H9 (cell line): ENCODE measurements at regions not wholly inside any gene's neighbourhood (a gene's known extent, or its start where the extent isn't known, plus 50 kb on each side); places are given as distances from the start of the nearest gene placed in this dataset.

Source experiments
- DNase-seq: peaks from one replicate; pipeline ENCODE4 v3.0.0-alpha.2; 2017
- H2AFZ ChIP-seq: one replicate; pipeline ENCODE4 v1.6.1; 2013; ENCODE audit warnings: mild to moderate bottlenecking, low read length, control low read depth, moderate library complexity
- H2AK5ac ChIP-seq: 2 replicates; pipeline ENCODE4 v1.6.1; 2013; ENCODE audit warnings: low read length, control low read depth, mixed read lengths; ENCODE audit not compliant: insufficient read length
- H2BK120ac ChIP-seq: one replicate; pipeline ENCODE4 v1.6.1; 2013; ENCODE audit warnings: low read depth, mild to moderate bottlenecking, low read length, control low read depth, inconsistent platforms; ENCODE audit not compliant: poor library complexity, severe bottlenecking
- H2BK12ac ChIP-seq: 2 replicates; pipeline ENCODE4 v1.6.1; 2013; ENCODE audit warnings: low read length, control low read depth, mixed read lengths, low read depth; ENCODE audit not compliant: insufficient read length
- H2BK15ac ChIP-seq: 2 replicates; pipeline ENCODE4 v1.6.1; 2013; ENCODE audit warnings: low read depth, low read length, control low read depth
- H2BK20ac ChIP-seq: one replicate; pipeline ENCODE4 v1.6.1; 2013; ENCODE audit warnings: low read depth, mild to moderate bottlenecking, low read length, control low read depth, inconsistent platforms; ENCODE audit not compliant: poor library complexity, severe bottlenecking
- H2BK5ac ChIP-seq: 2 replicates; pipeline ENCODE4 v1.6.1; 2013; ENCODE audit warnings: low read length, control low read depth, mixed read lengths; ENCODE audit not compliant: insufficient read length
- H3K14ac ChIP-seq: 2 replicates; pipeline ENCODE4 v1.6.1; 2013; ENCODE audit warnings: low read length, control low read depth; ENCODE audit not compliant: insufficient read depth
- H3K18ac ChIP-seq: 2 replicates; pipeline ENCODE4 v1.6.1; 2013; ENCODE audit warnings: low read depth, mild to moderate bottlenecking, mixed read lengths, low read length, control low read depth; ENCODE audit not compliant: insufficient read length
- H3K23ac ChIP-seq: 2 replicates; pipeline ENCODE4 v1.6.1; 2013; ENCODE audit warnings: low read length, control low read depth, mixed read lengths, low read depth; ENCODE audit not compliant: insufficient read length
- H3K23me2 ChIP-seq: 2 replicates; pipeline ENCODE4 v1.6.1; 2013; ENCODE audit warnings: low read depth, mild to moderate bottlenecking, mixed read lengths, low read length, control low read depth; ENCODE audit not compliant: insufficient read length, poor library complexity, severe bottlenecking
- H3K27ac ChIP-seq: 2 replicates; pipeline ENCODE4 v1.5.1; 2013; ENCODE audit warnings: low read length, control low read depth, mixed read lengths, low read depth; ENCODE audit not compliant: insufficient read length
- H3K27me3 ChIP-seq: 2 replicates; pipeline ENCODE4 v1.6.1; 2013; ENCODE audit warnings: low read length, control low read depth, inconsistent platforms; ENCODE audit not compliant: insufficient read depth
- H3K4ac ChIP-seq: 2 replicates; pipeline ENCODE4 v1.6.1; 2013; ENCODE audit warnings: low read depth, mild to moderate bottlenecking, control low read depth, inconsistent platforms, low read length, moderate library complexity
- H3K4me1 ChIP-seq: 2 replicates; pipeline ENCODE4 v1.6.1; 2013; ENCODE audit warnings: low read length, control low read depth, inconsistent platforms; ENCODE audit not compliant: insufficient read depth
- H3K4me2 ChIP-seq: 2 replicates; pipeline ENCODE4 v1.6.1; 2013; ENCODE audit warnings: low read length, control low read depth, mixed read lengths; ENCODE audit not compliant: insufficient read length, insufficient read depth
- H3K56ac ChIP-seq: 2 replicates; pipeline ENCODE4 v1.6.1; 2013; ENCODE audit warnings: low read depth, mild to moderate bottlenecking, mixed read lengths, low read length, control low read depth; ENCODE audit not compliant: insufficient read length
- H3K79me1 ChIP-seq: 2 replicates; pipeline ENCODE4 v1.6.1; 2013; ENCODE audit warnings: low read depth, mild to moderate bottlenecking, moderate library complexity, low read length, control low read depth, inconsistent platforms; ENCODE audit not compliant: insufficient read depth, poor library complexity, severe bottlenecking
- H3K79me2 ChIP-seq: 2 replicates; pipeline ENCODE4 v1.6.1; 2013; ENCODE audit warnings: low read length, control low read depth, inconsistent platforms; ENCODE audit not compliant: insufficient read depth
- H3K9ac ChIP-seq: 2 replicates; pipeline ENCODE4 v1.6.1; 2013; ENCODE audit warnings: low read length, control low read depth, mixed read lengths; ENCODE audit not compliant: insufficient read length; ENCODE audit errors: extremely low read depth
- H3K9me3 ChIP-seq: one replicate; pipeline ENCODE4 v1.6.1; 2013; ENCODE audit warnings: low read depth, low read length, inconsistent platforms; ENCODE audit not compliant: control insufficient read depth
- H3T11ph ChIP-seq: one replicate; pipeline ENCODE4 v1.6.1; 2013; ENCODE audit warnings: mild to moderate bottlenecking, low read length, control low read depth, inconsistent platforms
- H4K20me1 ChIP-seq: one replicate; pipeline ENCODE4 v1.6.1; 2013; ENCODE audit not compliant: control insufficient read depth, insufficient read length, insufficient read depth
- H4K5ac ChIP-seq: 2 replicates; pipeline ENCODE4 v1.6.1; 2013; ENCODE audit warnings: low read depth, mild to moderate bottlenecking, mixed read lengths, low read length, control low read depth; ENCODE audit not compliant: insufficient read length
- H4K8ac ChIP-seq: replicated peaks from 2 replicates; pipeline ENCODE4 v1.6.1; 2013; ENCODE audit warnings: low read length, control low read depth, mixed read lengths, low read depth; ENCODE audit not compliant: insufficient read length
- H4K91ac ChIP-seq: 2 replicates; pipeline ENCODE4 v1.6.1; 2013; ENCODE audit warnings: low read depth, mild to moderate bottlenecking, moderate library complexity, mixed read lengths, low read length, control low read depth; ENCODE audit not compliant: insufficient read length
- H3K27ac Mint-ChIP-seq, 3 experiments: 2 replicates in 2 of 3; 3 replicates in 1 of 3; pipeline ENCODE4 v1.8.0; 2020 to 2021; ENCODE audit warnings: mixed read lengths in 3 of 3, mild to moderate bottlenecking in 1 of 3, moderate library complexity in 1 of 3
- H3K27me3 Mint-ChIP-seq: 2 replicates; pipeline ENCODE4 v1.8.0; 2021; ENCODE audit warnings: low read depth, mild to moderate bottlenecking, moderate library complexity, mixed read lengths
- H3K36me3 Mint-ChIP-seq, 3 experiments: 2 replicates in 2 of 3; 3 replicates in 1 of 3; pipeline ENCODE4 v1.8.0; 2020 to 2021; ENCODE audit warnings: low read depth in 3 of 3, mixed read lengths in 3 of 3; ENCODE audit not compliant: insufficient read depth in 1 of 3
- H3K4me1 Mint-ChIP-seq, 2 experiments: 2 replicates each; pipeline ENCODE4 v1.8.0; 2020; ENCODE audit warnings: mixed read lengths in 2 of 2
- H3K4me3 Mint-ChIP-seq, 2 experiments: 2 replicates in 1 of 2; 3 replicates in 1 of 2; pipeline ENCODE4 v1.8.0; 2020 to 2021; ENCODE audit warnings: mild to moderate bottlenecking in 2 of 2, mixed read lengths in 2 of 2, moderate library complexity in 1 of 2
- H3K9me3 Mint-ChIP-seq, 2 experiments: 2 replicates in 1 of 2; 3 replicates in 1 of 2; pipeline ENCODE4 v1.8.0; 2020; ENCODE audit warnings: mild to moderate bottlenecking in 2 of 2, mixed read lengths in 2 of 2, moderate library complexity in 1 of 2
- WGBS: extraction: QIAGEN DNeasy Blood & Tissue Kit; methylation state at CpG from one replicate; pipeline ENCODE4 v1.1.7; 2013; ENCODE audit warnings: missing lambda C conversion rate, low lambda C conversion rate, mixed read lengths; ENCODE audit not compliant: insufficient read length; ENCODE audit errors: extremely low coverage; 5-methylcytosine and 5-hydroxymethylcytosine counted together
- TF ChIP-seq, protein P1 (sequence below): fragments of 200-600 bp; sonication (generic); conservative IDR thresholded peaks from 3 replicates; pipeline ENCODE4 v1.8.0; 2021; ENCODE audit warnings: antibody characterized with exemption, mild to moderate bottlenecking

GRCh38 chrX:147072747-147073146 lies 258.2 kb upstream of the CXorf51A start:
- H3K79me1 ChIP-seq, result no peaks in the 10 kb centered on the region
- no CpG with 5 or more reads among the region's 5 CpGs for WGBS
- H2BK5ac ChIP-seq, result no peak overlapping the region
- no peaks in the 10 kb centered on the region for H3K27me3 ChIP-seq
- no peak overlapping the region for H2AK5ac ChIP-seq
- no peak overlapping the region for H3T11ph ChIP-seq
- H2BK15ac ChIP-seq, result no peak overlapping the region
- no peak overlapping the region; a peak in 1 of 5 replicates for H3K4me3 Mint-ChIP-seq
- no peak overlapping the region for H3K9ac ChIP-seq
- peaks cover 0 to 3% (median 0%) of the 10 kb centered on the region in 3 experiments; a peak in 1 of 7 replicates for H3K36me3 Mint-ChIP-seq
- TF ChIP-seq, protein P1, sequence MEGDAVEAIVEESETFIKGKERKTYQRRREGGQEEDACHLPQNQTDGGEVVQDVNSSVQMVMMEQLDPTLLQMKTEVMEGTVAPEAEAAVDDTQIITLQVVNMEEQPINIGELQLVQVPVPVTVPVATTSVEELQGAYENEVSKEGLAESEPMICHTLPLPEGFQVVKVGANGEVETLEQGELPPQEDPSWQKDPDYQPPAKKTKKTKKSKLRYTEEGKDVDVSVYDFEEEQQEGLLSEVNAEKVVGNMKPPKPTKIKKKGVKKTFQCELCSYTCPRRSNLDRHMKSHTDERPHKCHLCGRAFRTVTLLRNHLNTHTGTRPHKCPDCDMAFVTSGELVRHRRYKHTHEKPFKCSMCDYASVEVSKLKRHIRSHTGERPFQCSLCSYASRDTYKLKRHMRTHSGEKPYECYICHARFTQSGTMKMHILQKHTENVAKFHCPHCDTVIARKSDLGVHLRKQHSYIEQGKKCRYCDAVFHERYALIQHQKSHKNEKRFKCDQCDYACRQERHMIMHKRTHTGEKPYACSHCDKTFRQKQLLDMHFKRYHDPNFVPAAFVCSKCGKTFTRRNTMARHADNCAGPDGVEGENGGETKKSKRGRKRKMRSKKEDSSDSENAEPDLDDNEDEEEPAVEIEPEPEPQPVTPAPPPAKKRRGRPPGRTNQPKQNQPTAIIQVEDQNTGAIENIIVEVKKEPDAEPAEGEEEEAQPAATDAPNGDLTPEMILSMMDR, result no peak
- no peaks in the 10 kb centered on the region for H3K4me1 Mint-ChIP-seq
- no peak overlapping the region for H3K27ac Mint-ChIP-seq
- no peaks in the 10 kb centered on the region for H4K20me1 ChIP-seq
- peaks cover 16% of the 10 kb centered on the region for H3K9me3 ChIP-seq
- H3K79me2 ChIP-seq, result no peaks in the 10 kb centered on the region
- no peak overlapping the region for H2BK120ac ChIP-seq
- no peak overlapping the region for H3K27ac ChIP-seq
- no peak overlapping the region for H2AFZ ChIP-seq
- H2BK20ac ChIP-seq, result no peak overlapping the region
- H3K23ac ChIP-seq, result no peak overlapping the region
- no peak overlapping the region for H2BK12ac ChIP-seq
- H4K8ac ChIP-seq, result no peak overlapping the region
- H4K91ac ChIP-seq, result no peak overlapping the region
- no peak overlapping the region for H3K56ac ChIP-seq
- no peaks in the 10 kb centered on the region for H3K4me1 ChIP-seq
- no peak overlapping the region for H3K14ac ChIP-seq
- no peaks in the 10 kb centered on the region for H3K23me2 ChIP-seq
- H3K27me3 Mint-ChIP-seq, result peaks cover 1% of the 10 kb centered on the region; the same call in 1 of the 2 replicates
- H3K18ac ChIP-seq, result no peak overlapping the region
- H3K9me3 Mint-ChIP-seq, result peaks cover 47 to 48% of the 10 kb centered on the region in 2 experiments
- no peak overlapping the region for H3K4ac ChIP-seq
- no peak overlapping the region for H4K5ac ChIP-seq
- DNase-seq, result no peak
- H3K4me2 ChIP-seq, result no peak overlapping the region
